Fibroblast of skin of scalp (primary cell): ENCODE measurements at regions not wholly inside any gene's neighbourhood (a gene's known extent, or its start where the extent isn't known, plus 50 kb on each side); places are given as distances from the start of the nearest gene placed in this dataset.

Source experiments
- DNase-seq: peaks from one replicate; pipeline ENCODE4 v3.0.0-alpha.2; 2013

GRCh38 chr3:21132896-21133295 is 618.1 kb downstream of the ZNF385D start:
- no peak for DNase-seq

- no peak for DNase-seq
Observed at GRCh38 chr3:21120826-21121225, 630.2 kb downstream of the ZNF385D start.

GRCh38 chr3:21117370-21117769 is 633.6 kb downstream of the ZNF385D start:
- no peak for DNase-seq

GRCh38 chr3:21109056-21109455 is 642.0 kb downstream of the ZNF385D start:
- no peak for DNase-seq

GRCh38 chr3:21105784-21106183 is 645.2 kb downstream of the ZNF385D start:
- no peak for DNase-seq

GRCh38 chr3:21100656-21101359 is 650.2 kb downstream of the ZNF385D start:
- DNase-seq, result no peak

- DNase-seq, result no peak
Observed at GRCh38 chr3:21094686-21095085, 656.3 kb downstream of the ZNF385D start.

- peak; percentile 7 for DNase-seq
Observed at GRCh38 chr3:21073561-21073960, 677.4 kb downstream of the ZNF385D start.

- peak; percentile 9 for DNase-seq
Observed at GRCh38 chr3:21067031-21067813, 683.8 kb downstream of the ZNF385D start.

GRCh38 chr3:21062831-21063294 is 688.1 kb downstream of the ZNF385D start:
- no peak for DNase-seq

GRCh38 chr3:21059404-21059803 is 691.6 kb downstream of the ZNF385D start:
- peak; percentile 2 for DNase-seq

- no peak for DNase-seq
Observed at GRCh38 chr3:21056293-21056692, 694.7 kb downstream of the ZNF385D start.

- DNase-seq, result no peak
Observed at GRCh38 chr3:21055015-21055414, 696.0 kb downstream of the ZNF385D start.

GRCh38 chr3:21054064-21054463 is 696.9 kb downstream of the ZNF385D start:
- no peak for DNase-seq

GRCh38 chr3:21049334-21050062 is 701.5 kb downstream of the ZNF385D start:
- no peak for DNase-seq

- DNase-seq, result no peak
Observed at GRCh38 chr3:21043139-21043538, 707.9 kb downstream of the ZNF385D start.

GRCh38 chr3:21042184-21042583 is 708.8 kb downstream of the ZNF385D start:
- no peak for DNase-seq

- DNase-seq, result no peak
Observed at GRCh38 chr3:21041621-21042020, 709.4 kb downstream of the ZNF385D start.

- DNase-seq, result no peak
Observed at GRCh38 chr3:21036888-21037287, 714.1 kb downstream of the ZNF385D start.

GRCh38 chr3:21028412-21028811 is 722.6 kb downstream of the ZNF385D start:
- no peak for DNase-seq

GRCh38 chr3:21024563-21024962 is 726.4 kb downstream of the ZNF385D start:
- no peak for DNase-seq

GRCh38 chr3:21020681-21021080 is 730.3 kb downstream of the ZNF385D start:
- DNase-seq, result no peak

- no peak for DNase-seq
Observed at GRCh38 chr3:21020043-21020442, 731.0 kb downstream of the ZNF385D start.
